Suprapubic skin (tissue), 4 donors: ENCODE measurements at regions not wholly inside any gene's neighbourhood (a gene's known extent, or its start where the extent isn't known, plus 50 kb on each side); places are given as distances from the start of the nearest gene placed in this dataset.

Source experiments
- DNase-seq, 2 donors: peaks; one replicate each; pipeline ENCODE4 v3.0.0-alpha.2; 2019; ENCODE audit warnings: low spot score in 2 of 2
- H3K27ac ChIP-seq: fragments of 200-600 bp; sonication (generic); one replicate; pipeline ENCODE4 v1.5.1; 2019
- H3K27me3 ChIP-seq: fragments of 200-600 bp; sonication (generic); one replicate; pipeline ENCODE4 v1.5.1; 2019
- H3K36me3 ChIP-seq: fragments of 200-600 bp; sonication (generic); one replicate; pipeline ENCODE4 v1.5.1; 2019
- H3K4me1 ChIP-seq: fragments of 200-600 bp; sonication (generic); one replicate; pipeline ENCODE4 v1.5.1; 2019
- H3K4me3 ChIP-seq: fragments of 200-600 bp; sonication (generic); one replicate; pipeline ENCODE4 v1.5.1; 2019; ENCODE audit warnings: mild to moderate bottlenecking
- H3K9me3 ChIP-seq: fragments of 200-600 bp; sonication (generic); one replicate; pipeline ENCODE4 v1.5.1; 2019
- CTCF ChIP-seq, 2 donors: fragments of 200-600 bp in 1 of 2; fragments of 450-650 bp in 1 of 2; sonication (generic) in 1 of 2; IDR thresholded peaks; one replicate each; pipeline ENCODE4 v1.5.1; 2016 to 2019; ENCODE audit warnings: antibody characterized with exemption in 2 of 2, mild to moderate bottlenecking in 1 of 2, moderate library complexity in 1 of 2
- EP300 ChIP-seq: sonication (generic); formaldehyde crosslinking; IDR thresholded peaks from one replicate; pipeline ENCODE4 v1.6.1; 2017; ENCODE audit warnings: antibody characterized with exemption
- POLR2A ChIP-seq, 2 donors: fragments of 450-650 bp; IDR thresholded peaks; one replicate each; pipeline ENCODE4 v1.6.1; 2017; ENCODE audit warnings: antibody characterized with exemption in 2 of 2, mild to moderate bottlenecking in 2 of 2, moderate library complexity in 2 of 2
- POLR2AphosphoS5 ChIP-seq, 3 donors: sonication (generic); formaldehyde crosslinking; IDR thresholded peaks; one replicate each; pipeline ENCODE4 v1.6.1; 2017; ENCODE audit warnings: antibody characterized with exemption in 3 of 3
- WGBS: methylation state at CpG from one replicate; pipeline ENCODE4 v1.1.5; 2018; 5-methylcytosine and 5-hydroxymethylcytosine counted together

- no peak for DNase-seq
- Histone ChIP-seq H3K9me3 (no peaks in the 10 kb centered on the region), H3K4me1 (no peaks in the 10 kb centered on the region), H3K4me3 (no peak overlapping the region), H3K27ac (no peak overlapping the region), H3K27me3 (no peaks in the 10 kb centered on the region), H3K36me3 (no peaks in the 10 kb centered on the region)
- no peak for TF ChIP-seq POLR2AphosphoS5 (IDR thresholded peaks at IDR 0.05)
- TF ChIP-seq EP300 = no peak
- TF ChIP-seq POLR2A (IDR thresholded peaks at IDR 0.05) = no peak
- WGBS = 71% methylated on average over 2 of the region's 2 CpGs
Observed at GRCh38 chr20:12153628-12154027, 235.9 kb downstream of the BTBD3 start.

- Histone ChIP-seq H3K4me3 (no peak overlapping the region), H3K36me3 (no peaks in the 10 kb centered on the region), H3K27me3 (no peaks in the 10 kb centered on the region), H3K27ac (no peak overlapping the region), H3K4me1 (no peaks in the 10 kb centered on the region), H3K9me3 (no peaks in the 10 kb centered on the region)
- 95% methylated on average over 4 of the region's 4 CpGs for WGBS
- DNase-seq = no peak
- TF ChIP-seq POLR2AphosphoS5 (IDR thresholded peaks at IDR 0.05) (no peak), POLR2A (IDR thresholded peaks at IDR 0.05) (no peak), CTCF (IDR thresholded peaks at IDR 0.05) (no peak), EP300 (no peak)
Observed at GRCh38 chr20:12156252-12156651, 238.6 kb downstream of the BTBD3 start.

GRCh38 chr20:12159261-12159660 is 241.6 kb downstream of the BTBD3 start:
- H3K4me1 ChIP-seq = no peaks in the 10 kb centered on the region
- peaks cover 2% of the 10 kb centered on the region for H3K9me3 ChIP-seq
- no peak overlapping the region for H3K27ac ChIP-seq
- 83% methylated on average over 6 of the region's 6 CpGs for WGBS
- DNase-seq = no peak
- no peaks in the 10 kb centered on the region for H3K36me3 ChIP-seq
- no peaks in the 10 kb centered on the region for H3K27me3 ChIP-seq
- no peak overlapping the region for H3K4me3 ChIP-seq
- TF ChIP-seq POLR2AphosphoS5 (IDR thresholded peaks at IDR 0.05) (no peak), EP300 (no peak), POLR2A (IDR thresholded peaks at IDR 0.05) (no peak), CTCF (IDR thresholded peaks at IDR 0.05) (no peak)

- Histone ChIP-seq H3K27me3 (no peaks in the 10 kb centered on the region), H3K36me3 (no peaks in the 10 kb centered on the region), H3K4me3 (no peak overlapping the region), H3K27ac (no peak overlapping the region), H3K4me1 (no peaks in the 10 kb centered on the region), H3K9me3 (peaks cover 4% of the 10 kb centered on the region)
- DNase-seq = no peak
- WGBS = 88% methylated on average over 2 of the region's 2 CpGs
- no peak for TF ChIP-seq EP300
- no peak for TF ChIP-seq POLR2A (IDR thresholded peaks at IDR 0.05)
- no peak for TF ChIP-seq CTCF (IDR thresholded peaks at IDR 0.05)
- no peak for TF ChIP-seq POLR2AphosphoS5 (IDR thresholded peaks at IDR 0.05)
Observed at GRCh38 chr20:12161734-12162133, 244.0 kb downstream of the BTBD3 start.

GRCh38 chr20:12166053-12166717 is 248.5 kb downstream of the BTBD3 start:
- WGBS = 67% methylated on average over 4 of the region's 4 CpGs
- Histone ChIP-seq H3K4me3 (no peak overlapping the region), H3K36me3 (no peaks in the 10 kb centered on the region), H3K27ac (no peak overlapping the region), H3K4me1 (no peaks in the 10 kb centered on the region), H3K27me3 (no peaks in the 10 kb centered on the region), H3K9me3 (peaks cover 8% of the 10 kb centered on the region)
- no peak for DNase-seq
- TF ChIP-seq POLR2A (IDR thresholded peaks at IDR 0.05) (no peak), POLR2AphosphoS5 (IDR thresholded peaks at IDR 0.05) (no peak), CTCF (IDR thresholded peaks at IDR 0.05) (no peak), EP300 (no peak)

GRCh38 chr20:12170406-12170805 is 252.7 kb downstream of the BTBD3 start:
- no peaks in the 10 kb centered on the region for H3K4me1 ChIP-seq
- WGBS = 96% methylated on average over 1 of the region's 1 CpG
- no peak overlapping the region for H3K27ac ChIP-seq
- peaks cover 4% of the 10 kb centered on the region for H3K9me3 ChIP-seq
- no peak for DNase-seq
- no peaks in the 10 kb centered on the region for H3K36me3 ChIP-seq
- TF ChIP-seq CTCF (IDR thresholded peaks at IDR 0.05) = no peak
- no peak for TF ChIP-seq EP300
- no peak overlapping the region for H3K4me3 ChIP-seq
- H3K27me3 ChIP-seq = no peaks in the 10 kb centered on the region
